PC-9 (cell line): ENCODE measurements at regions not wholly inside any gene's neighbourhood (a gene's known extent, or its start where the extent isn't known, plus 50 kb on each side); places are given as distances from the start of the nearest gene placed in this dataset.

Experiments
- BruUV-seq: library from RNA; stranded (reverse); fragments of 400-500 nt; replicated peaks from 2 replicates; lab custom pipeline; 2021; lab: Mats Ljungman, UMichigan
- CTCF ChIA-PET: fragments of 300-600 bp; sonication (Branson Sonifier 250); formaldehyde crosslinking; loops from one replicate; lab custom pipeline; 2022; ENCODE audit warnings: antibody characterized with exemption; lab: Charles Lee
- POLR2A ChIA-PET: fragments of 300-600 bp; sonication (Branson Sonifier 250); formaldehyde crosslinking; loops from one replicate; lab custom pipeline; 2022; ENCODE audit warnings: antibody characterized with exemption; ENCODE audit not compliant: unreplicated experiment; lab: Charles Lee
- DNase-seq, 2 experiments: peaks; one replicate each; pipeline versions ENCODE4 v3.0.0 to v3.0.0-alpha.2; 2015 to 2022; ENCODE audit warnings: mixed read lengths in 1 of 2
- H2AFZ ChIP-seq: fragments of 200-600 bp; sonication (generic); 2 replicates; pipeline ENCODE4 v1.8.1; 2017; ENCODE audit warnings: antibody characterized with exemption
- H3F3A ChIP-seq: fragments of 200-600 bp; sonication (generic); 2 replicates; pipeline ENCODE4 v1.8.1; 2017; ENCODE audit warnings: antibody characterized with exemption, mild to moderate bottlenecking, low read depth; ENCODE audit not compliant: insufficient read depth
- H3K27ac ChIP-seq: fragments of 200-600 bp; sonication (generic); 2 replicates; pipeline ENCODE4 v1.6.1; 2016; ENCODE audit warnings: mixed run types
- H3K27me3 ChIP-seq: fragments of 200-600 bp; sonication (generic); 2 replicates; pipeline ENCODE4 v1.6.1; 2016; ENCODE audit warnings: low read depth, mixed run types; ENCODE audit not compliant: insufficient read depth
- H3K36me3 ChIP-seq: fragments of 200-600 bp; sonication (generic); 2 replicates; pipeline ENCODE4 v1.6.1; 2016; ENCODE audit warnings: low read depth, mixed run types
- H3K4me1 ChIP-seq: fragments of 200-600 bp; sonication (generic); replicated peaks from 2 replicates; pipeline ENCODE4 v1.6.1; 2016; ENCODE audit warnings: mixed run types; ENCODE audit not compliant: insufficient read depth
- H3K4me2 ChIP-seq: fragments of 200-600 bp; sonication (generic); 2 replicates; pipeline ENCODE4 v1.6.1; 2017; ENCODE audit warnings: mixed run types
- H3K4me3 ChIP-seq: fragments of 200-600 bp; sonication (generic); 2 replicates; pipeline ENCODE4 v1.6.1; 2016; ENCODE audit warnings: mixed run types
- H3K79me2 ChIP-seq: fragments of 200-600 bp; sonication (generic); 2 replicates; pipeline ENCODE4 v1.6.1; 2017; ENCODE audit warnings: low read depth, mixed run types
- H3K9me2 ChIP-seq: fragments of 200-600 bp; sonication (generic); 2 replicates; pipeline ENCODE4 v1.8.1; 2017; ENCODE audit warnings: mild to moderate bottlenecking; ENCODE audit not compliant: insufficient read depth
- H3K9me3 ChIP-seq: fragments of 200-600 bp; sonication (generic); 2 replicates; pipeline ENCODE4 v1.8.1; 2016; ENCODE audit warnings: low read depth; ENCODE audit not compliant: insufficient read depth
- H4K20me1 ChIP-seq: fragments of 200-600 bp; sonication (generic); 2 replicates; pipeline ENCODE4 v1.8.1; 2017; ENCODE audit not compliant: insufficient read depth
- CTCF ChIP-seq: fragments of 200-600 bp; sonication (generic); conservative IDR thresholded peaks from 2 replicates; pipeline ENCODE4 v1.6.1; 2017; ENCODE audit warnings: mixed run types, antibody characterized with exemption, mild to moderate bottlenecking, moderate library complexity
- EZH2 ChIP-seq: fragments of 200-600 bp; sonication (generic); IDR thresholded peaks from 2 replicates; pipeline ENCODE4 v1.8.0; 2017; ENCODE audit warnings: antibody characterized with exemption, low read depth
- intact Hi-C: fragments of 100-400 bp; cut with micrococcal nuclease; formaldehyde crosslinking; loops from one replicate; pipeline ENCODE4 v1.10.0; 2022; ENCODE audit not compliant: unreplicated experiment

GRCh38 chr22:49146511-49146910 lies 681.2 kb downstream of the BRD1 start:
- Histone ChIP-seq H3K27me3 (peaks cover 97% of the 10 kb centered on the region), H3F3A (no peaks in the 10 kb centered on the region), H3K4me3 (no peak overlapping the region), H2AFZ (no peak overlapping the region), H3K4me2 (no peak overlapping the region), H3K9me3 (no peaks in the 10 kb centered on the region), H3K27ac (no peak overlapping the region), H3K36me3 (no peaks in the 10 kb centered on the region), H4K20me1 (no peaks in the 10 kb centered on the region), H3K4me1 (no peaks in the 10 kb centered on the region), H3K9me2 (no peaks in the 10 kb centered on the region), H3K79me2 (no peaks in the 10 kb centered on the region)
- DNase-seq = no peak
- no peak for TF ChIP-seq CTCF
- TF ChIP-seq EZH2 = no peak
- ChIA-PET POLR2A (no interaction called here), CTCF (no interaction called here)
- BruUV-seq = no TSS peak
- intact Hi-C loops = no loop called here

- H3K9me2 ChIP-seq = no peaks in the 10 kb centered on the region
- H3K27ac ChIP-seq = no peak overlapping the region
- H3K79me2 ChIP-seq = no peaks in the 10 kb centered on the region
- no peak overlapping the region for H3K4me3 ChIP-seq
- peaks cover 99% of the 10 kb centered on the region for H3K27me3 ChIP-seq
- no TSS peak for BruUV-seq
- POLR2A ChIA-PET = no interaction called here
- H3K4me1 ChIP-seq = no peaks in the 10 kb centered on the region
- no peaks in the 10 kb centered on the region for H3K36me3 ChIP-seq
- no peaks in the 10 kb centered on the region for H3K9me3 ChIP-seq
- H2AFZ ChIP-seq = no peak overlapping the region
- DNase-seq = no peak
- H4K20me1 ChIP-seq = no peaks in the 10 kb centered on the region
- intact Hi-C loops = no loop called here
- CTCF ChIA-PET = no interaction called here
- no peak overlapping the region for H3K4me2 ChIP-seq
- no peak for TF ChIP-seq EZH2
- TF ChIP-seq CTCF = no peak
- H3F3A ChIP-seq = no peaks in the 10 kb centered on the region
These were observed 683.9 kb downstream of the BRD1 start for GRCh38 chr22:49143812-49144211.

- TF ChIP-seq CTCF (no peak), EZH2 (no peak)
- Histone ChIP-seq H3K27ac (no peak overlapping the region), H2AFZ (no peak overlapping the region), H3K79me2 (no peaks in the 10 kb centered on the region), H3K9me3 (no peaks in the 10 kb centered on the region), H3K36me3 (no peaks in the 10 kb centered on the region), H3K4me2 (no peak overlapping the region), H3K9me2 (no peaks in the 10 kb centered on the region), H3K4me1 (no peaks in the 10 kb centered on the region), H3K27me3 (peaks cover 93% of the 10 kb centered on the region), H3F3A (no peaks in the 10 kb centered on the region), H4K20me1 (no peaks in the 10 kb centered on the region), H3K4me3 (no peak overlapping the region)
- DNase-seq = no peak
- ChIA-PET POLR2A (no interaction called here), CTCF (no interaction called here)
- BruUV-seq = no TSS peak
- intact Hi-C loops = no loop called here
These were observed 684.8 kb downstream of the BRD1 start for GRCh38 chr22:49142891-49143290.
